ENCODE measurements at regions not wholly inside any gene's neighbourhood (a gene's known extent, or its start where the extent isn't known, plus 50 kb on each side); places are given as distances from the start of the nearest gene placed in this dataset.
"Not testable (repeated sequence)": the region's sequence is repeated elsewhere in the genome, so short reads cannot be mapped to it uniquely, and the experiment has no call there.

- no peak for DNase-seq
Observed at GRCh38 chr2:47295131-47295980, 73.8 kb upstream of the EPCAM start.

GRCh38 chr2:47293976-47294375 is 75.1 kb upstream of the EPCAM start:
- no peak for DNase-seq

GRCh38 chr2:47288864-47289263 is 80.2 kb upstream of the EPCAM start:
- DNase-seq = no peak

- no peak for DNase-seq
Observed at GRCh38 chr2:47283659-47284058, 85.5 kb upstream of the EPCAM start.

GRCh38 chr2:47282621-47283272 is 86.4 kb upstream of the EPCAM start:
- no peak for DNase-seq

GRCh38 chr2:47279525-47279924 is 89.6 kb upstream of the EPCAM start:
- not testable (repeated sequence) for DNase-seq

GRCh38 chr2:47277987-47278386 is 91.1 kb upstream of the EPCAM start:
- DNase-seq = no peak

- no peak for DNase-seq
Observed at GRCh38 chr2:47277187-47277586, 91.9 kb upstream of the EPCAM start.

GRCh38 chr2:47276061-47276460 is 93.0 kb upstream of the EPCAM start:
- no peak for DNase-seq

- no peak for DNase-seq
Observed at GRCh38 chr2:47274054-47274782, 94.9 kb upstream of the EPCAM start.

- no peak for DNase-seq
Observed at GRCh38 chr2:47272905-47273758, 96.0 kb upstream of the EPCAM start.

GRCh38 chr2:47272031-47272864 is 95.9 kb upstream of the CALM2 start:
- DNase-seq = peak; percentile 38

- no peak for DNase-seq
Observed at GRCh38 chr2:47271054-47272000, 95.0 kb upstream of the CALM2 start.

GRCh38 chr2:47270421-47270820 is 94.1 kb upstream of the CALM2 start:
- no peak for DNase-seq

- DNase-seq = no peak
Observed at GRCh38 chr2:47269316-47270232, 93.3 kb upstream of the CALM2 start.

- DNase-seq = no peak
Observed at GRCh38 chr2:47267711-47268086, 91.4 kb upstream of the CALM2 start.

GRCh38 chr2:47266939-47267710 is 90.8 kb upstream of the CALM2 start:
- DNase-seq = no peak

- no peak for DNase-seq
Observed at GRCh38 chr2:47265751-47266231, 89.5 kb upstream of the CALM2 start.

All from hippocampal formation (tissue), 2 donors.